Breast epithelium (tissue), 3 donors: ENCODE measurements at regions not wholly inside any gene's neighbourhood (a gene's known extent, or its start where the extent isn't known, plus 50 kb on each side); places are given as distances from the start of the nearest gene placed in this dataset.

Source experiments
- POLR2A ChIP-seq: fragments of 450-650 bp; IDR thresholded peaks from one replicate; pipeline ENCODE4 v1.6.1; 2016; ENCODE audit warnings: antibody characterized with exemption, mild to moderate bottlenecking, moderate library complexity
- POLR2AphosphoS5 ChIP-seq, 3 donors: sonication (generic); formaldehyde crosslinking; IDR thresholded peaks; one replicate each; pipeline ENCODE4 v1.6.1; 2017; ENCODE audit warnings: antibody characterized with exemption in 3 of 3
- TF ChIP-seq, protein P1 (sequence below), 3 donors: fragments of 450-650 bp; IDR thresholded peaks; one replicate each; pipeline ENCODE4 v1.5.1; 2016 to 2017; ENCODE audit warnings: antibody characterized with exemption in 3 of 3, mild to moderate bottlenecking in 3 of 3, moderate library complexity in 3 of 3

DNA sequence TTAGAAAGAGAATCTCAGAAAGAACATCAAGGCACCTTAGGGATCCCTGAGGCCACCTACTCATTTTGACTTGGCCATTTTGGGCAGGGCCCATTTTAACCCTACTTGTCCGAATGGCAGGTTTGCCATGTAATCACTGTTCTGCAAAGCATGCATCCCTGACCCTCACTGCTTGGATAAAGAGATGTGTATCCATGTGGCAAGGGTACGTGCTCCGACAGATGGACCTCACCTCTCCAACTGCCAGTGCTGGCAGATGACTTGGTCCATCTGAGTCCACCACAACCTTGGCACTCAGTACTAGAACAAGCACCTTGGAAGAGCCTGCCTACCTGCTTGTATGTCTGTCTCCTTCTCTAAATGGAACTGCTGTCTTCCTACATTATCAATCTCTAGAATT, 139.4 kb downstream of the SPATA19 start:
- TF ChIP-seq, protein P1, sequence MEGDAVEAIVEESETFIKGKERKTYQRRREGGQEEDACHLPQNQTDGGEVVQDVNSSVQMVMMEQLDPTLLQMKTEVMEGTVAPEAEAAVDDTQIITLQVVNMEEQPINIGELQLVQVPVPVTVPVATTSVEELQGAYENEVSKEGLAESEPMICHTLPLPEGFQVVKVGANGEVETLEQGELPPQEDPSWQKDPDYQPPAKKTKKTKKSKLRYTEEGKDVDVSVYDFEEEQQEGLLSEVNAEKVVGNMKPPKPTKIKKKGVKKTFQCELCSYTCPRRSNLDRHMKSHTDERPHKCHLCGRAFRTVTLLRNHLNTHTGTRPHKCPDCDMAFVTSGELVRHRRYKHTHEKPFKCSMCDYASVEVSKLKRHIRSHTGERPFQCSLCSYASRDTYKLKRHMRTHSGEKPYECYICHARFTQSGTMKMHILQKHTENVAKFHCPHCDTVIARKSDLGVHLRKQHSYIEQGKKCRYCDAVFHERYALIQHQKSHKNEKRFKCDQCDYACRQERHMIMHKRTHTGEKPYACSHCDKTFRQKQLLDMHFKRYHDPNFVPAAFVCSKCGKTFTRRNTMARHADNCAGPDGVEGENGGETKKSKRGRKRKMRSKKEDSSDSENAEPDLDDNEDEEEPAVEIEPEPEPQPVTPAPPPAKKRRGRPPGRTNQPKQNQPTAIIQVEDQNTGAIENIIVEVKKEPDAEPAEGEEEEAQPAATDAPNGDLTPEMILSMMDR (IDR thresholded peaks at IDR 0.05), result no peak
- TF ChIP-seq POLR2A, result no peak
- no peak for TF ChIP-seq POLR2AphosphoS5 (IDR thresholded peaks at IDR 0.05)
